ENCODE measurements at regions not wholly inside any gene's neighbourhood (a gene's known extent, or its start where the extent isn't known, plus 50 kb on each side); places are given as distances from the start of the nearest gene placed in this dataset.
A peak's percentile ranks its signal among the peaks of the same experiment; 100 is the strongest.

DNA sequence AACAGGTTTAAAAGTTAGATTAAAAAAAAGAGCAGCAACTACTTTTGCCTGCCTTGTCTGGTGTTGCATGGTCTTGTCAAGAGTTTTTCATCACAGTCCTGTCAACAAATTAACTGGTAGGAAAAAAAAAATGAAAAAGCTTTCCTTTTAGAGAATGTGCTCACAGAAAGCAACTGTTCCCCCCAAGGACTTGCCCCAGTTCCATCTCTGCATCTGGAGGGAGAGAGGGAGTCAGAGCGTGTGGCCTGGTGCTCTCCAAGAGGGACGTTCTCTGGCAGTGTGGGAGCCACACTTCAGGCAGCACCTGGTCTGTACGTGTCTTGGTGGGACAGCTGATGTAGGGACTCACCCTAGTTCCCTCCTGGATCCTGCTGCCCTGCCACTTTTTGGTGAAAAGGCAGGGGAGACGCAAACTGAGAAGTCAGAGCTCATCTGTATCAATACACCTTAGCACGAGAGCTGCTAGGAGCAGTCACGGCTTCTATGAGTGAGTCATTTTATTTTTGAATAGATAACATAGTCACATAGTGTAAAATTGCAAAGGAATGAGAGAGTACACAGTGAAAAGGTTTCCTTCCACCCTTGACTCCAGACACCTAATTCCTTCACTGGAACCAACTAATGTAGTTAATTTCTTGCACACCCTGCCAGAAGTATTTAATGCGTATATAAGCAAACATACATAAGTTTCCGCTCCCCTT is 172.5 kb upstream of the MGAT5 start:
- Histone ChIP-seq H2BK20ac (ENCODE audit: low read depth, low read length) (no peak overlapping the region), H3K27me3 (ENCODE audit: control insufficient read depth, insufficient read depth, low read length) (peaks cover 7% of the 10 kb centered on the region), H3K9me1 (ENCODE audit: insufficient read depth, low read length) (no peaks in the 10 kb centered on the region), H4K20me1 (ENCODE audit: insufficient read depth, low read length) (no peaks in the 10 kb centered on the region), H2AFZ (replicated peaks; ENCODE audit: low read length, poor library complexity) (no peak overlapping the region), H3K14ac (replicated peaks; ENCODE audit: low read depth, low read length) (no peak overlapping the region), H4K91ac (ENCODE audit: insufficient read depth, low read depth, low read length) (no peak overlapping the region), H4K5ac (ENCODE audit: low read depth, low read length) (0 out of 2 replicates have a peak overlapping the region, but pooled peaks have one; percentile 1), H3K9ac (ENCODE audit: low read depth, low read length) (no peak overlapping the region), H2BK5ac (ENCODE audit: low read depth, low read length, poor library complexity, severe bottlenecking) (no peak overlapping the region), H3K4me1 (ENCODE audit: control insufficient read depth, insufficient read depth, low read length) (peaks cover 12% of the 10 kb centered on the region), H2AK9ac (replicated peaks; ENCODE audit: low read depth, low read length, poor library complexity) (no peak overlapping the region), H3K79me1 (ENCODE audit: low read depth in 1 of 2, low read length in 2 of 2) (no peaks in the 10 kb centered on the region), H3K9me3 (ENCODE audit: control insufficient read depth, insufficient read depth, low read length) (no peaks in the 10 kb centered on the region), H3K27ac (ENCODE audit: insufficient read depth, low read length) (no peak overlapping the region), H2BK15ac (ENCODE audit: low read depth, low read length) (no peak overlapping the region), H4K8ac (ENCODE audit: low read depth in 2 of 2, low read length in 2 of 2) (no peak overlapping the region; a peak in 1 of 4 replicates), H3K36me3 (ENCODE audit: control insufficient read depth, insufficient read depth, low read length) (no peaks in the 10 kb centered on the region), H2BK120ac (ENCODE audit: low read depth, low read length) (no peak overlapping the region), H3K4me2 (ENCODE audit: low read depth, low read length) (no peak overlapping the region), H3K56ac (ENCODE audit: extremely low read depth, insufficient read depth, low read length) (no peak overlapping the region; the same call in 1 of the 2 replicates), H3K4me3 (ENCODE audit: insufficient read depth, low read depth, low read length) (no peak overlapping the region), H3K23ac (ENCODE audit: low read depth, low read length) (no peak overlapping the region), H3K4ac (ENCODE audit: low read depth, low read length) (no peak overlapping the region), H3K18ac (ENCODE audit: low read depth, low read length) (peak overlapping the region; percentile 15; the same call in 1 of the 2 replicates), H2AK5ac (ENCODE audit: low read depth, low read length) (0 out of 2 replicates have a peak overlapping the region, but pooled peaks have one; percentile 48)
- dilution Hi-C loops (cut with HindIII; ENCODE audit: low sequenced_read_pairs, unreplicated experiment): no loop called here
- BruUV-seq (replicated peaks): no TSS peak
- in situ Hi-C loops (cut with MboI; ENCODE audit: low sequenced_read_pairs): loop anchor here (10.0 kb wide), 1 partner anchor 177 kb away; no protein-coding TSS in a partner anchor
- CTCF ChIA-PET: no interaction called here
- ATAC-seq (ENCODE audit: low read depth) (0 out of 2 replicates have a peak, but pooled peaks have one; percentile 24), DNase-seq (no peak)
- TF ChIP-seq MXI1 (IDR thresholded peaks at IDR 0.05; ENCODE audit: borderline replicate concordance, low read depth, low read length) (no peak), BHLHE40 (IDR thresholded peaks at IDR 0.05; ENCODE audit: low read depth, low read length) (peak; percentile 49; the same call in 1 of the 2 replicates)
- POLR2A ChIA-PET (ENCODE audit: unreplicated experiment): interaction anchor here (1.0 kb wide), 1 partner anchor 9 kb away, joined by 7 read pairs; no protein-coding TSS in a partner anchor
- no CpG with 5 or more reads among the region's 8 CpGs for WGBS, 2 experiments (ENCODE audit: extremely low coverage in 2 of 2, insufficient read length in 1 of 2)
- intact Hi-C loops (cut with micrococcal nuclease): no loop called here
